HCT116 (cell line): ENCODE measurements at regions not wholly inside any gene's neighbourhood (a gene's known extent, or its start where the extent isn't known, plus 50 kb on each side); places are given as distances from the start of the nearest gene placed in this dataset.

Experiments
- EZH2 ChIP-seq: fragments of 200-600 bp; sonication (generic); IDR thresholded peaks from 2 replicates; pipeline ENCODE4 v1.6.1; 2017; ENCODE audit warnings: antibody characterized with exemption, mixed run types
- EZH2phosphoT487 ChIP-seq: fragments of 200-600 bp; IDR thresholded peaks from 2 replicates; pipeline ENCODE4 v1.6.1; 2018; ENCODE audit warnings: antibody characterized with exemption, borderline replicate concordance
- MAX ChIP-seq: IDR thresholded peaks from 2 replicates; pipeline ENCODE4 v1.6.1; 2012
- POLR2A ChIP-seq: IDR thresholded peaks from 2 replicates; pipeline ENCODE4 v1.7.0; 2011; ENCODE audit warnings: borderline replicate concordance; ENCODE audit not compliant: insufficient read depth, insufficient read length; ENCODE audit errors: extremely low read depth
- POLR2AphosphoS5 ChIP-seq: IDR thresholded peaks from 2 replicates; pipeline ENCODE4 v1.6.1; 2011; ENCODE audit warnings: mild to moderate bottlenecking, low read depth, low read length, moderate library complexity
- RAD21 ChIP-seq: IDR thresholded peaks from 2 replicates; pipeline ENCODE4 v1.6.1; 2012; ENCODE audit warnings: low read depth, mild to moderate bottlenecking
- SIN3A ChIP-seq: IDR thresholded peaks from 2 replicates; pipeline ENCODE4 v1.6.1; 2012; ENCODE audit warnings: low read depth
- SRF ChIP-seq: IDR thresholded peaks from 2 replicates; pipeline ENCODE4 v1.6.1; 2012; ENCODE audit warnings: low read depth
- TCF7L2 ChIP-seq: IDR thresholded peaks from 2 replicates; pipeline ENCODE4 v1.7.0; 2011; ENCODE audit warnings: borderline replicate concordance, inconsistent platforms; ENCODE audit not compliant: insufficient read depth, insufficient read length; ENCODE audit errors: extremely low read depth
- YY1 ChIP-seq: IDR thresholded peaks from 2 replicates; pipeline ENCODE4 v1.6.1; 2011; ENCODE audit warnings: low read length, low read depth, moderate library complexity, mild to moderate bottlenecking; ENCODE audit not compliant: insufficient replicate concordance; ENCODE audit errors: extremely low read depth
- ZFX ChIP-seq: fragments of 450-650 bp; IDR thresholded peaks from 2 replicates; pipeline ENCODE4 v1.6.1; 2017
- TF ChIP-seq, protein P1 (sequence below), 3 experiments: fragments of 200-600 bp in 1 of 3; sonication (generic) in 1 of 3; IDR thresholded peaks in 2 of 3; conservative IDR thresholded peaks in 1 of 3; 2 replicates each; pipeline ENCODE4 v1.5.1; 2012 to 2017; ENCODE audit warnings: low read depth in 2 of 3, low read length in 2 of 3, antibody characterized with exemption in 1 of 3, borderline replicate concordance in 1 of 3, control low read depth in 1 of 3, mild to moderate bottlenecking in 1 of 3, mixed read lengths in 1 of 3, mixed run types in 1 of 3, moderate library complexity in 1 of 3; ENCODE audit not compliant: insufficient read depth in 1 of 3

- TF ChIP-seq, protein P1, sequence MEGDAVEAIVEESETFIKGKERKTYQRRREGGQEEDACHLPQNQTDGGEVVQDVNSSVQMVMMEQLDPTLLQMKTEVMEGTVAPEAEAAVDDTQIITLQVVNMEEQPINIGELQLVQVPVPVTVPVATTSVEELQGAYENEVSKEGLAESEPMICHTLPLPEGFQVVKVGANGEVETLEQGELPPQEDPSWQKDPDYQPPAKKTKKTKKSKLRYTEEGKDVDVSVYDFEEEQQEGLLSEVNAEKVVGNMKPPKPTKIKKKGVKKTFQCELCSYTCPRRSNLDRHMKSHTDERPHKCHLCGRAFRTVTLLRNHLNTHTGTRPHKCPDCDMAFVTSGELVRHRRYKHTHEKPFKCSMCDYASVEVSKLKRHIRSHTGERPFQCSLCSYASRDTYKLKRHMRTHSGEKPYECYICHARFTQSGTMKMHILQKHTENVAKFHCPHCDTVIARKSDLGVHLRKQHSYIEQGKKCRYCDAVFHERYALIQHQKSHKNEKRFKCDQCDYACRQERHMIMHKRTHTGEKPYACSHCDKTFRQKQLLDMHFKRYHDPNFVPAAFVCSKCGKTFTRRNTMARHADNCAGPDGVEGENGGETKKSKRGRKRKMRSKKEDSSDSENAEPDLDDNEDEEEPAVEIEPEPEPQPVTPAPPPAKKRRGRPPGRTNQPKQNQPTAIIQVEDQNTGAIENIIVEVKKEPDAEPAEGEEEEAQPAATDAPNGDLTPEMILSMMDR (IDR thresholded peaks at IDR 0.05 in 2 of 3, conservative IDR thresholded peaks at IDR 0.05 in 1 of 3; ENCODE audit: borderline replicate concordance in 1 of 3, insufficient read depth in 1 of 3, low read depth in 2 of 3, low read length in 2 of 3), result no peak
- TF ChIP-seq MAX (no peak), POLR2AphosphoS5 (no peak), TCF7L2 (no peak), SIN3A (no peak), RAD21 (no peak), EZH2 (no peak), SRF (no peak), POLR2A (no peak), ZFX (no peak), YY1 (no peak), EZH2phosphoT487 (no peak)
These were observed 97.1 kb downstream of the MEX3B start for GRCh38 chr15:81948751-81949150.
